Astrocyte (in vitro differentiated cells and primary cell): ENCODE measurements at regions not wholly inside any gene's neighbourhood (a gene's known extent, or its start where the extent isn't known, plus 50 kb on each side); places are given as distances from the start of the nearest gene placed in this dataset.

Source experiments
- CTCF ChIP-seq: IDR thresholded peaks from 2 replicates; pipeline ENCODE4 v1.5.1; 2011; ENCODE audit warnings: low read depth, mild to moderate bottlenecking, inconsistent platforms, low read length, moderate library complexity; ENCODE audit not compliant: insufficient read depth
- EZH2 ChIP-seq: IDR thresholded peaks from 2 replicates; pipeline ENCODE4 v1.6.1; 2012; ENCODE audit warnings: mild to moderate bottlenecking, low read length, inconsistent platforms; ENCODE audit not compliant: insufficient read depth

- TF ChIP-seq CTCF (no peak), EZH2 (no peak)
These were observed 70.9 kb upstream of the FAM9C start for GRCh38 chrX:13115146-13115855.
